GM12878 (cell line): ENCODE measurements at regions not wholly inside any gene's neighbourhood (a gene's known extent, or its start where the extent isn't known, plus 50 kb on each side); places are given as distances from the start of the nearest gene placed in this dataset.

Experiments used
- BCL11A ChIP-seq: IDR thresholded peaks from 2 replicates; pipeline ENCODE4 v1.6.1; 2011; ENCODE audit warnings: low read depth, low read length
- CHD2 ChIP-seq: IDR thresholded peaks from 2 replicates; pipeline ENCODE4 v1.6.1; 2011; ENCODE audit warnings: low read depth, low read length, improper control_type of control experiment, borderline replicate concordance
- CUX1 ChIP-seq: IDR thresholded peaks from 2 replicates; pipeline ENCODE4 v1.6.1; 2012; ENCODE audit warnings: improper control_type of control experiment, low read depth, low read length; ENCODE audit not compliant: insufficient replicate concordance
- KAT2A ChIP-seq: conservative IDR thresholded peaks from 2 replicates; pipeline ENCODE4 v1.6.1; 2011; ENCODE audit warnings: low read depth, low read length; ENCODE audit not compliant: control insufficient read depth
- SREBF1 ChIP-seq: IDR thresholded peaks from 2 replicates; pipeline ENCODE4 v1.6.1; 2012; ENCODE audit warnings: mild to moderate bottlenecking, low read length
- SUZ12 ChIP-seq: fragments of 200-600 bp; sonication (generic); IDR thresholded peaks from one replicate; pipeline ENCODE4 v1.6.1; 2018; ENCODE audit warnings: antibody characterized with exemption, mild to moderate bottlenecking; ENCODE audit not compliant: unreplicated experiment
- ZNF384 ChIP-seq: IDR thresholded peaks from 2 replicates; pipeline ENCODE4 v1.6.1; 2012; ENCODE audit warnings: low read depth, mild to moderate bottlenecking, low read length, improper control_type of control experiment, borderline replicate concordance
- TF ChIP-seq, protein P1 (sequence below): fragments of 450-650 bp; IDR thresholded peaks from 2 replicates; pipeline ENCODE4 v1.6.1; 2017; ENCODE audit warnings: low read depth, mild to moderate bottlenecking, moderate library complexity
- TF ChIP-seq, protein P2 (sequence below): IDR thresholded peaks from 2 replicates; pipeline ENCODE4 v1.6.1; 2011; ENCODE audit warnings: mild to moderate bottlenecking, low read depth, low read length, moderate library complexity; ENCODE audit not compliant: insufficient replicate concordance

DNA sequence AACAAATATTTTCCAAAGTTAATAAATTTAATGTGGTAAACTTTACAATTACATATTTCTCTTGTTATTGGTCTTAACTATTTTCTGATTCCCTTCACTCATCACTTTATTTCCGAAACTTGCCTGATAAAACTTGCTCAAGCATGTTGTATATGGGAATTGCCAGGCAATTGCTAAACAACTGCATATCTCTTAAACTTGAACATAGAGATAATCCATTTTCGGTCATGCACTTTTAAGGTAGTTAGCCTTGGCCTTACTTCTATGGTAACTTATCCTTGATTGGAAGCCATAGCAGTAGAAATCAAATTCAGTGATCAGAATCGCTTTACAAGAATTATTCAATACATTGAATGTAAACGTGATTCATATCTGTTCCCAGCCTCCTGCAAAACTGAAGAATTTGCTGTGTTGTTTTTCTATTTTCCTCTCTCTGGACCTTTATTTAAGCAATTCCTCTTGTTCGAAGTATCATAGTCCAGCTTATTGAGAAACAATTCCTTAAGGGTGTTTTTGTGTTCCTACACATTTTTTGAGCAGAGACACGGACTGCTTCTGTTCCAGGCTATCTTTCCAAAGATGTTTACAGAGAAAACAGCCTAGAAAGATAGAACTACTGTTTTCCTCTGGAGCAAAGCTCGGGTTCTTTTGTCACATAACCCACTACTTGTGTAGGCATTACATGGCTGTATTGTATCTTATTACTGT lies 674.3 kb downstream of the IRS1 start (continued):
- TF ChIP-seq CUX1 (no peak), KAT2A (no peak), CHD2 (no peak), BCL11A (no peak), ZNF384 (no peak), SUZ12 (no peak), SREBF1 (no peak)
- TF ChIP-seq, protein P1, sequence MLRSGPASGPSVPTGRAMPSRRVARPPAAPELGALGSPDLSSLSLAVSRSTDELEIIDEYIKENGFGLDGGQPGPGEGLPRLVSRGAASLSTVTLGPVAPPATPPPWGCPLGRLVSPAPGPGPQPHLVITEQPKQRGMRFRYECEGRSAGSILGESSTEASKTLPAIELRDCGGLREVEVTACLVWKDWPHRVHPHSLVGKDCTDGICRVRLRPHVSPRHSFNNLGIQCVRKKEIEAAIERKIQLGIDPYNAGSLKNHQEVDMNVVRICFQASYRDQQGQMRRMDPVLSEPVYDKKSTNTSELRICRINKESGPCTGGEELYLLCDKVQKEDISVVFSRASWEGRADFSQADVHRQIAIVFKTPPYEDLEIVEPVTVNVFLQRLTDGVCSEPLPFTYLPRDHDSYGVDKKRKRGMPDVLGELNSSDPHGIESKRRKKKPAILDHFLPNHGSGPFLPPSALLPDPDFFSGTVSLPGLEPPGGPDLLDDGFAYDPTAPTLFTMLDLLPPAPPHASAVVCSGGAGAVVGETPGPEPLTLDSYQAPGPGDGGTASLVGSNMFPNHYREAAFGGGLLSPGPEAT = no peak
- TF ChIP-seq, protein P2, sequence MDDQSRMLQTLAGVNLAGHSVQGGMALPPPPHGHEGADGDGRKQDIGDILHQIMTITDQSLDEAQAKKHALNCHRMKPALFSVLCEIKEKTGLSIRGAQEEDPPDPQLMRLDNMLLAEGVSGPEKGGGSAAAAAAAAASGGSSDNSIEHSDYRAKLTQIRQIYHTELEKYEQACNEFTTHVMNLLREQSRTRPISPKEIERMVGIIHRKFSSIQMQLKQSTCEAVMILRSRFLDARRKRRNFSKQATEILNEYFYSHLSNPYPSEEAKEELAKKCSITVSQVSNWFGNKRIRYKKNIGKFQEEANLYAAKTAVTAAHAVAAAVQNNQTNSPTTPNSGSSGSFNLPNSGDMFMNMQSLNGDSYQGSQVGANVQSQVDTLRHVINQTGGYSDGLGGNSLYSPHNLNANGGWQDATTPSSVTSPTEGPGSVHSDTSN = no peak
